IPS-NIHi7 (cell line): ENCODE measurements at regions not wholly inside any gene's neighbourhood (a gene's known extent, or its start where the extent isn't known, plus 50 kb on each side); places are given as distances from the start of the nearest gene placed in this dataset.

Experiments
- DNase-seq: peaks from one replicate; pipeline ENCODE4 v3.0.0; 2012; ENCODE audit warnings: mixed read lengths; ENCODE audit errors: extremely low spot score

- no peak for DNase-seq
Observed at GRCh38 chr1:238027366-238027765, 136.6 kb upstream of the ZP4 start.

- no peak for DNase-seq
Observed at GRCh38 chr1:238023137-238023536, 132.4 kb upstream of the ZP4 start.

GRCh38 chr1:238018214-238018613, 127.5 kb upstream of the ZP4 start:
- DNase-seq: no peak

- no peak for DNase-seq
Observed at GRCh38 chr1:238006779-238007178, 116.1 kb upstream of the ZP4 start.

GRCh38 chr1:238005116-238005515, 114.4 kb upstream of the ZP4 start:
- no peak for DNase-seq

- DNase-seq: no peak
Observed at GRCh38 chr1:238001818-238002217, 111.1 kb upstream of the ZP4 start.

- DNase-seq: no peak
Observed at GRCh38 chr1:237999426-238000052, 108.8 kb upstream of the ZP4 start.

GRCh38 chr1:237998581-237998980, 107.9 kb upstream of the ZP4 start:
- no peak for DNase-seq

GRCh38 chr1:237983496-237983895, 92.8 kb upstream of the ZP4 start:
- no peak for DNase-seq

- no peak for DNase-seq
Observed at GRCh38 chr1:237981223-237981622, 90.5 kb upstream of the ZP4 start.

GRCh38 chr1:237976331-237976730, 85.6 kb upstream of the ZP4 start:
- DNase-seq: peak; percentile 24

GRCh38 chr1:237975903-237976302, 85.2 kb upstream of the ZP4 start:
- no peak for DNase-seq

- no peak for DNase-seq
Observed at GRCh38 chr1:237975376-237975775, 84.7 kb upstream of the ZP4 start.

GRCh38 chr1:237972186-237972585, 81.5 kb upstream of the ZP4 start:
- no peak for DNase-seq

- no peak for DNase-seq
Observed at GRCh38 chr1:237962985-237963384, 72.3 kb upstream of the ZP4 start.

GRCh38 chr1:237961754-237962153, 71.0 kb upstream of the ZP4 start:
- no peak for DNase-seq

- DNase-seq: no peak
Observed at GRCh38 chr1:237959838-237960237, 69.1 kb upstream of the ZP4 start.

- DNase-seq: peak; percentile 55
Observed at GRCh38 chr1:237953238-237953637, 62.5 kb upstream of the ZP4 start.
